Body of pancreas (tissue), 4 donors: ENCODE measurements at regions not wholly inside any gene's neighbourhood (a gene's known extent, or its start where the extent isn't known, plus 50 kb on each side); places are given as distances from the start of the nearest gene placed in this dataset.
A peak's percentile ranks its signal among the peaks of the same experiment; 100 is the strongest.

Source experiments
- ATAC-seq: fragments of 150-250 bp; one replicate; pipeline ENCODE4 v1.9.1; 2016
- DNase-seq, 4 donors: peaks; one replicate each; pipeline ENCODE4 v3.0.0-alpha.2; 2019
- H3K27ac ChIP-seq, 4 donors: fragments of 200-600 bp; sonication (generic); 1 replicate in 3 of 4; 2 replicates in 1 of 4; pipeline versions ENCODE4 v1.5.1 to v1.6.1; 2016 to 2019; ENCODE audit warnings: mild to moderate bottlenecking in 1 of 4, mixed read lengths in 1 of 4, moderate library complexity in 1 of 4
- H3K27me3 ChIP-seq, 2 donors: fragments of 200-600 bp; sonication (generic); one replicate each; pipeline ENCODE4 v1.6.0; 2016; ENCODE audit warnings: mild to moderate bottlenecking in 1 of 2
- H3K36me3 ChIP-seq, 2 donors: fragments of 200-600 bp; sonication (generic); replicated peaks in 1 of 2; 2 replicates each; pipeline ENCODE4 v1.5.1; 2016; ENCODE audit warnings: low read depth in 2 of 2; ENCODE audit not compliant: insufficient read depth in 1 of 2
- H3K4me1 ChIP-seq: fragments of 200-600 bp; sonication (generic); one replicate; pipeline ENCODE4 v1.6.0; 2016
- H3K4me3 ChIP-seq, 2 donors: fragments of 200-600 bp; sonication (generic); 1 replicate in 1 of 2; 2 replicates in 1 of 2; pipeline ENCODE4 v1.5.1; 2016 to 2019
- H3K9me3 ChIP-seq, 3 donors: fragments of 200-600 bp; sonication (generic); 1 replicate in 2 of 3; 2 replicates in 1 of 3; pipeline ENCODE4 v1.5.1; 2016
- POLR2A ChIP-seq, 3 donors: fragments of 450-650 bp; IDR thresholded peaks; one replicate each; pipeline ENCODE4 v1.6.1; 2016; ENCODE audit warnings: antibody characterized with exemption in 3 of 3, mild to moderate bottlenecking in 2 of 3
- WGBS, 2 donors: methylation state at CpG; one replicate each; pipeline ENCODE4 v1.1.5; 2017; 5-methylcytosine and 5-hydroxymethylcytosine counted together
- intact Hi-C: fragments of 100-400 bp; cut with DNase I; formaldehyde crosslinking; loops from one replicate; pipeline ENCODE4 v1.15.1; 2023
- TF ChIP-seq, protein P1 (sequence below), 7 experiments: fragments of 450-650 bp in 4 of 7; fragments of 200-600 bp in 3 of 7; sonication (generic) in 3 of 7; IDR thresholded peaks; one replicate each; pipeline ENCODE4 v1.5.1; 2016 to 2019; ENCODE audit warnings: antibody characterized with exemption in 7 of 7

DNA sequence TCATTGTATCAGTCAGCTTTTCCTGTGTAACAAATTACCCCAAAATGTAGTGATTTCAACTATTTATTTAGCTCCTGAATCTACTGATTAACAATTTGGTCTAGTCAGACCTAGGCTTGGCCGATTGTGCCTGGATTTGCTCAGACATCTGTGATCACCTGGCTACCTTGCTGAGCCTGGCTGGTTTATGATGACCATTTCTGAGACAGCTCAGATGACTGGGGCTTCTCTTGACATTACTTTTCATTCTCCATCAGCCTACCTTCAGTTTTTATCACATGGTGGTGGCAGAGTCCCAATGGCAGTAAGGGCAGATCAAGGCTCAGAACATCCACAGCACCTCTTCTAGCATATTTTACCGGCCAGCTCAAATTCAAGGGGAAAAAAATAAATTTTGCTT lies 286.3 kb downstream of the BTG1 start:
- 90 to 91% methylated on average over 2 of the region's 2 CpGs for WGBS, 2 donors
- no peaks in the 10 kb centered on the region for H3K27me3 ChIP-seq
- H3K27ac ChIP-seq = no peak overlapping the region
- H3K36me3 ChIP-seq = no peaks in the 10 kb centered on the region
- intact Hi-C loops = no loop called here
- no peaks in the 10 kb centered on the region for H3K4me1 ChIP-seq
- no peak for TF ChIP-seq POLR2A (IDR thresholded peaks at IDR 0.05)
- TF ChIP-seq, protein P1, sequence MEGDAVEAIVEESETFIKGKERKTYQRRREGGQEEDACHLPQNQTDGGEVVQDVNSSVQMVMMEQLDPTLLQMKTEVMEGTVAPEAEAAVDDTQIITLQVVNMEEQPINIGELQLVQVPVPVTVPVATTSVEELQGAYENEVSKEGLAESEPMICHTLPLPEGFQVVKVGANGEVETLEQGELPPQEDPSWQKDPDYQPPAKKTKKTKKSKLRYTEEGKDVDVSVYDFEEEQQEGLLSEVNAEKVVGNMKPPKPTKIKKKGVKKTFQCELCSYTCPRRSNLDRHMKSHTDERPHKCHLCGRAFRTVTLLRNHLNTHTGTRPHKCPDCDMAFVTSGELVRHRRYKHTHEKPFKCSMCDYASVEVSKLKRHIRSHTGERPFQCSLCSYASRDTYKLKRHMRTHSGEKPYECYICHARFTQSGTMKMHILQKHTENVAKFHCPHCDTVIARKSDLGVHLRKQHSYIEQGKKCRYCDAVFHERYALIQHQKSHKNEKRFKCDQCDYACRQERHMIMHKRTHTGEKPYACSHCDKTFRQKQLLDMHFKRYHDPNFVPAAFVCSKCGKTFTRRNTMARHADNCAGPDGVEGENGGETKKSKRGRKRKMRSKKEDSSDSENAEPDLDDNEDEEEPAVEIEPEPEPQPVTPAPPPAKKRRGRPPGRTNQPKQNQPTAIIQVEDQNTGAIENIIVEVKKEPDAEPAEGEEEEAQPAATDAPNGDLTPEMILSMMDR (IDR thresholded peaks at IDR 0.05) = no peak
- DNase-seq (no peak), ATAC-seq (no peak)
- no peak overlapping the region for H3K4me3 ChIP-seq
- no peaks in the 10 kb centered on the region for H3K9me3 ChIP-seq

DNA sequence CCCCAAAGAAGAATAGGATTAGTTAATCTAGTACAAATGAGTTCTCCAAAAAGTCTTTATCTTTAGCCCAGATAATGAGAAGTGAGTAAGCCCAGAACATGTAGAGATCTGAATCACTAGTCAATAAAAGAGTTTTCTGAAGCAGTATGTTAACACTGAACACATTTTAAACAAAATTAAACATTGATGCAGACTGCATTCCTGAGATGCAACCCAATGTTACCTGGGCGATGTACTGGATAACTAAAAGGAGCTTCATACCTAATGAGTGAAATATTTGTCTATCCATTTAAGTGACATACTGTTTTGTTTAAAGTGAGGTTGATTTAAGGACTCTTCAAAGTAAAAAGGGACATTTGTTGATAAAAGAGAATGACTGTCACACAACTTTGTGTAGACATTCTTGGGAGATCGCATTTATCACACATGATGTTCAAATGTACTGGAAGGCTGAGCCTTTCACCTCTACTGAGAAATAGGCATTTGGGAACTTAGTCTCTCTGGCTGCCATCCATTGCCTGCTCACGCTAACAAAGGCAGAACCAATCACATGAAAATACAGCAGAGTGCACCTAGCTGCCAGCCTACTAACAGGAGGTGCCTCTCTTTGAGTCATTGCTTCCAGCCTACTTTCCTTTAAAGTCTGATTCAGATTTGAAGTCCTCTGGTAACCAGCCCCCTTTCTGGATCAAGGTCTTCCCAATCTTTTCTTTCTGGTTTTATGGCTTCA lies 287.7 kb downstream of the BTG1 start:
- Histone ChIP-seq H3K4me3 (no peak overlapping the region), H3K27me3 (no peaks in the 10 kb centered on the region), H3K4me1 (no peaks in the 10 kb centered on the region), H3K36me3 (no peaks in the 10 kb centered on the region), H3K27ac (no peak overlapping the region), H3K9me3 (no peaks in the 10 kb centered on the region)
- no peak for TF ChIP-seq POLR2A (IDR thresholded peaks at IDR 0.05)
- TF ChIP-seq, protein P1 (IDR thresholded peaks at IDR 0.05) = no peak
- DNase-seq (no peak), ATAC-seq (no peak)
- 86 to 94% methylated on average over 3 of the region's 3 CpGs for WGBS, 2 donors
- intact Hi-C loops = no loop called here

DNA sequence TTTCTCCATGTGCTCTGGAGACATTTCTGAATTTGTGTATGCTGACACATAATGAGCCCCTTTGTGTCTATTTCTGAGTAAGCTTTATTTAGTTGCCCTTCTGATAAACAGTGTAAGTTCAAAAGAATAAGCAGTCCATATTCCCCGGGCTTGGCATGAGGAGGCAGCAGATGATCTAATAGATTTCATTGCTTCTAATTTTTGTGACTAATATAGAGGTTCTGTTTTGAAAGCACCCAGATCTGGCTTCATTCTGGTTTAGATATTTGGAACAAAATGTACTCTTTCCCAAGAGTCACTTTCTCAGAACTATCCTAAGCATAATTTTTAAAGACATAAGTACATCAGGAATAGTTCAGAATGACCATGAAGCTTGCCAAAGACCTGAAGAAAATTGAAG lies 290.9 kb downstream of the BTG1 start:
- Histone ChIP-seq H3K4me3 (no peak overlapping the region), H3K4me1 (no peaks in the 10 kb centered on the region), H3K36me3 (no peaks in the 10 kb centered on the region), H3K27me3 (no peaks in the 10 kb centered on the region), H3K9me3 (no peaks in the 10 kb centered on the region), H3K27ac (peak overlapping the region in 1 of 4 donors; percentile 29)
- DNase-seq = no peak
- ATAC-seq = peak; percentile 56
- 0 to 8% methylated on average over 1 of the region's 1 CpG for WGBS, 2 donors
- intact Hi-C loops = no loop called here
- TF ChIP-seq, protein P1 (IDR thresholded peaks at IDR 0.05) = no peak
- no peak for TF ChIP-seq POLR2A (IDR thresholded peaks at IDR 0.05)

DNA sequence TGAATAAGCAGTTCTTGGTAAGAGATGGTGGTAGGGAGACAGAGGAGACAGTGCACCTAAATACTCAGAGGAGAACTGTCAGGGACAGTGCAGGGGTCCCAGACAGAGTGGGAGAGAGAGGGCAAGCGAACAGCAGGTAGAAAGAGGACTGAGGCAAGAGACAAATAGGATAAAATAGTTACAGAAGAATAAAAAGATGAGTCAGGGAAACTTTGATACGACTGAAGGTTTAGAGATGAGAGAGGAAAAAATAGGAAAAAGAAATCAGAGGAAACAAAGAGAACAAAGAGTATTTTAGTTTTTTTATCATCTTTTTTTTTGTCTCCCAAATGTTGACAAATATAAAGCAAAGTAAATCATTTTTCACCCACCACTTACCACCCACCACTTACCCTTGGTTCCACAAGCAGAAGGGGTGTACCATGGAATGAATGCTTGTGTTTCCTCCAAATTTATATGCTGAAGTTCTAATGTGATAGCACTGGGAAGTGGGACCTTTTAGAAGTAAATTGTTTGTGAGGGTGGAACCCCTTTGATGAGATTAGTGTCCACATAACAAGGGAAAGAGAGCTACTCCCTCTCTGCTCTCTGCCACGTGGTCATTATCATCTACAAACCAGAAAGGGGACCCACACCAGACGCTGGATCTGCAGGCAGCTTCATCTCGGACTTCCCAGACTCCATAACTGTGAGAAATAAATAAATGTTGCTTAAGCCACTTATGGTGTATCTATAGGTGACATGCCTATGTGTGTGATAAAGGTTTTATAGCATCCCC lies 292.1 kb downstream of the BTG1 start:
- 84% methylated on average over 5 of the region's 5 CpGs for WGBS, 2 donors
- intact Hi-C loops = no loop called here
- TF ChIP-seq, protein P1 (IDR thresholded peaks at IDR 0.05) = no peak
- no peak for TF ChIP-seq POLR2A (IDR thresholded peaks at IDR 0.05)
- Histone ChIP-seq H3K36me3 (no peaks in the 10 kb centered on the region), H3K9me3 (no peaks in the 10 kb centered on the region), H3K27ac (no peak overlapping the region), H3K4me3 (no peak overlapping the region), H3K4me1 (no peaks in the 10 kb centered on the region), H3K27me3 (no peaks in the 10 kb centered on the region)
- no peak for DNase-seq
- ATAC-seq = no peak
